ENCODE measurements at regions not wholly inside any gene's neighbourhood (a gene's known extent, or its start where the extent isn't known, plus 50 kb on each side); places are given as distances from the start of the nearest gene placed in this dataset.

DNA sequence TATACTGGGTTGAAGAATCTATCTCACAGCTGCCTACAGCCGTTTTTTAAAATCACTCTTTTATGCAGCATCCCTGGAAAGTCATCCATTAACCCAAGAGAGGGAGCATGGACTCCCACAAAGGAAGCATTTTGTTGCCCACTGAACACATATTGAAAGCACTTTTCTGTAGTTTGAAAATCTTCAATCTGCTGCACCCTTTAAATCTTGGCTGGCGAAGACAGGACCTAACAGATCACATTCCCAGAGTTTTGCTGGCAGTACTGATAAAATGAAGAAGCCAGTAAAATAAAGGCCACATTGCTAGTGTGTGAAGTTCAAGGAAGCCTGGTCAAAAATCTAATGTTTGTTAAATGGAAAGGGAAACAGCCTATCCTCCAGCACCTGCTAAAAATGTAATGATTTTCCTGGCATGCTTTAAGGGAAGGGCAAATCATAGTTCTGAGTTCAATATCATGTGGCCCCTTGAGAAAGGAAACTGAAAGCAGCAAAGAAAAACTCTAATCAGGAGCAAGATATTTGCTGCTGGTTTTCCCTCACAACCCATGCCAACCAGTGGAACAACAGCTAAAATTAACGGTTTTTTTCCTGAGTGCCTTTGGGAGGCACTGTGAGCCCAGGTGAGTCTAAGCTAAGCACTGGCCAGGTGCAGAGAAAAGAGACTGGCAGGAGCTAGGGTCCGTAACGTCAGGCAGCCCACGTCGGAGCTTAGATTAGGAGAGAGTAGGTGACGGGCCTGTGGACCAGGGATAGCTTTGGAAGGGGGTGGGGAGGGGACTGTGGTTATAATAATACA lies 97.9 kb upstream of the PALS2 start:
- TF ChIP-seq, protein P1, sequence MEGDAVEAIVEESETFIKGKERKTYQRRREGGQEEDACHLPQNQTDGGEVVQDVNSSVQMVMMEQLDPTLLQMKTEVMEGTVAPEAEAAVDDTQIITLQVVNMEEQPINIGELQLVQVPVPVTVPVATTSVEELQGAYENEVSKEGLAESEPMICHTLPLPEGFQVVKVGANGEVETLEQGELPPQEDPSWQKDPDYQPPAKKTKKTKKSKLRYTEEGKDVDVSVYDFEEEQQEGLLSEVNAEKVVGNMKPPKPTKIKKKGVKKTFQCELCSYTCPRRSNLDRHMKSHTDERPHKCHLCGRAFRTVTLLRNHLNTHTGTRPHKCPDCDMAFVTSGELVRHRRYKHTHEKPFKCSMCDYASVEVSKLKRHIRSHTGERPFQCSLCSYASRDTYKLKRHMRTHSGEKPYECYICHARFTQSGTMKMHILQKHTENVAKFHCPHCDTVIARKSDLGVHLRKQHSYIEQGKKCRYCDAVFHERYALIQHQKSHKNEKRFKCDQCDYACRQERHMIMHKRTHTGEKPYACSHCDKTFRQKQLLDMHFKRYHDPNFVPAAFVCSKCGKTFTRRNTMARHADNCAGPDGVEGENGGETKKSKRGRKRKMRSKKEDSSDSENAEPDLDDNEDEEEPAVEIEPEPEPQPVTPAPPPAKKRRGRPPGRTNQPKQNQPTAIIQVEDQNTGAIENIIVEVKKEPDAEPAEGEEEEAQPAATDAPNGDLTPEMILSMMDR (IDR thresholded peaks at IDR 0.05) = 0 out of 2 replicates have a peak, but pooled peaks have one; percentile 7
- no peak for TF ChIP-seq ZFX (IDR thresholded peaks at IDR 0.05; ENCODE audit: borderline replicate concordance)

All from 22Rv1 (cell line).